HEK293 (cell line): ENCODE measurements at regions not wholly inside any gene's neighbourhood (a gene's known extent, or its start where the extent isn't known, plus 50 kb on each side); places are given as distances from the start of the nearest gene placed in this dataset.

Source experiments
- CTCF ChIA-PET: fragments of 350-600 bp; formaldehyde crosslinking; extraction: SDS; loops from one replicate; lab custom pipeline; 2021; ENCODE audit warnings: antibody characterized with exemption; lab: Yijun Ruan, JAX
- POLR2A ChIA-PET: fragments of 300-600 bp; formaldehyde crosslinking; extraction: SDS; loops from one replicate; lab custom pipeline; 2020; ENCODE audit warnings: antibody characterized with exemption, inconsistent platforms; lab: Yijun Ruan, JAX
- H3K27ac ChIP-seq: fragments of 200-500 bp; sonication (Bioruptor generic); 2 replicates; pipeline ENCODE4 v1.5.1; 2014; ENCODE audit warnings: low read depth, low read length, control low read depth, inconsistent platforms; ENCODE audit errors: extremely low read depth
- H3K36me3 ChIP-seq, 2 experiments: fragments of 200-500 bp in 1 of 2; sonication (Bioruptor generic) in 1 of 2; 1 replicate in 1 of 2; 2 replicates in 1 of 2; pipeline ENCODE4 v1.5.1; 2014 to 2017; ENCODE audit warnings: inconsistent platforms in 2 of 2, low read length in 2 of 2; ENCODE audit not compliant: control insufficient read depth in 2 of 2, insufficient read depth in 1 of 2
- H3K4me1 ChIP-seq: fragments of 200-500 bp; sonication (Bioruptor generic); 2 replicates; pipeline ENCODE4 v1.5.1; 2014; ENCODE audit warnings: mild to moderate bottlenecking, low read length, inconsistent platforms; ENCODE audit not compliant: control insufficient read depth, insufficient read depth
- H3K4me3 ChIP-seq: 2 replicates; pipeline ENCODE4 v1.5.1; 2011; ENCODE audit warnings: low read depth, mild to moderate bottlenecking, control low read depth, low read length, moderate library complexity
- H3K9me3 ChIP-seq: fragments of 200-500 bp; sonication (Bioruptor generic); 2 replicates; pipeline ENCODE4 v1.5.1; 2014; ENCODE audit warnings: low read depth, low read length, inconsistent platforms; ENCODE audit not compliant: control insufficient read depth, insufficient read depth
- RBAK ChIP-seq: fragments of 450-650 bp; formaldehyde crosslinking; IDR thresholded peaks from 2 replicates; pipeline ENCODE4 v1.5.1; 2016; ENCODE audit warnings: missing biosample characterization, missing genetic modification characterization
- REPIN1 ChIP-seq: fragments of 450-650 bp; formaldehyde crosslinking; IDR thresholded peaks from 2 replicates; pipeline ENCODE4 v1.5.1; 2017; ENCODE audit warnings: missing biosample characterization, missing genetic modification characterization, low read depth
- SP2 ChIP-seq: fragments of 450-650 bp; formaldehyde crosslinking; IDR thresholded peaks from 2 replicates; pipeline ENCODE4 v1.5.1; 2016; ENCODE audit warnings: missing biosample characterization, missing genetic modification characterization
- SP7 ChIP-seq: fragments of 450-650 bp; formaldehyde crosslinking; IDR thresholded peaks from 2 replicates; pipeline ENCODE4 v1.5.1; 2016; ENCODE audit warnings: missing biosample characterization, missing genetic modification characterization
- ZBTB11 ChIP-seq: fragments of 450-650 bp; formaldehyde crosslinking; conservative IDR thresholded peaks from 2 replicates; pipeline ENCODE4 v1.5.1; 2016; ENCODE audit warnings: low read depth, missing biosample characterization, missing genetic modification characterization
- ZNF148 ChIP-seq: fragments of 450-650 bp; formaldehyde crosslinking; IDR thresholded peaks from 2 replicates; pipeline ENCODE4 v1.5.0; 2017; ENCODE audit warnings: missing biosample characterization, missing genetic modification characterization, borderline replicate concordance
- ZNF175 ChIP-seq: fragments of 450-650 bp; formaldehyde crosslinking; IDR thresholded peaks from 2 replicates; pipeline ENCODE4 v1.5.1; 2016; ENCODE audit warnings: missing biosample characterization, missing genetic modification characterization
- ZNF302 ChIP-seq: fragments of 450-650 bp; formaldehyde crosslinking; IDR thresholded peaks from 2 replicates; pipeline ENCODE4 v1.5.1; 2016; ENCODE audit warnings: missing biosample characterization, missing genetic modification characterization, low read depth
- ZNF501 ChIP-seq: fragments of 450-650 bp; formaldehyde crosslinking; IDR thresholded peaks from 2 replicates; pipeline ENCODE4 v1.5.1; 2016; ENCODE audit warnings: missing biosample characterization, missing genetic modification characterization
- ZNF624 ChIP-seq: fragments of 450-650 bp; formaldehyde crosslinking; IDR thresholded peaks from 2 replicates; pipeline ENCODE4 v1.5.1; 2017; ENCODE audit warnings: missing biosample characterization, missing genetic modification characterization
- ZNF626 ChIP-seq: fragments of 450-650 bp; sonication (Bioruptor Pico); formaldehyde crosslinking; IDR thresholded peaks from 2 replicates; pipeline ENCODE4 v1.5.1; 2018; ENCODE audit warnings: missing biosample characterization, missing genetic modification characterization, inconsistent platforms

- Histone ChIP-seq H3K4me3 (no peak overlapping the region), H3K4me1 (no peaks in the 10 kb centered on the region), H3K36me3 (no peaks in the 10 kb centered on the region), H3K27ac (no peak overlapping the region), H3K9me3 (no peaks in the 10 kb centered on the region)
- TF ChIP-seq SP2 = no peak
- no peak for TF ChIP-seq ZNF302 (tag by site-specific recombination)
- ChIA-PET CTCF (interaction anchor here (0.6 kb wide), 2 partner anchors 45 to 241 kb away, joined by 6 to 7 read pairs; no protein-coding TSS in a partner anchor), POLR2A (interaction anchor here (0.7 kb wide), 1 partner anchor 163 kb away, joined by 6 read pairs; no protein-coding TSS in a partner anchor)
Measured at GRCh38 chr7:16933296-16934279, 51.8 kb upstream of the AGR3 start.

GRCh38 chr7:16934722-16935340, 53.0 kb upstream of the AGR3 start:
- H3K36me3 ChIP-seq = no peaks in the 10 kb centered on the region
- no peak overlapping the region for H3K27ac ChIP-seq
- no peaks in the 10 kb centered on the region for H3K4me1 ChIP-seq
- no peaks in the 10 kb centered on the region for H3K9me3 ChIP-seq
- POLR2A ChIA-PET = no interaction called here
- CTCF ChIA-PET = no interaction called here
- TF ChIP-seq SP7 (tag by site-specific recombination) = no peak
- TF ChIP-seq ZNF148 (tag by site-specific recombination) = no peak
- TF ChIP-seq ZBTB11 (tag by site-specific recombination) = no peak
- no peak for TF ChIP-seq ZNF501
- no peak for TF ChIP-seq ZNF624
- TF ChIP-seq ZNF626 (tag by site-specific recombination) = no peak
- TF ChIP-seq ZNF175 (tag by site-specific recombination) = no peak
- no peak overlapping the region for H3K4me3 ChIP-seq

- H3K4me1 ChIP-seq = no peaks in the 10 kb centered on the region
- H3K27ac ChIP-seq = no peak overlapping the region
- TF ChIP-seq REPIN1 (tag by site-specific recombination) (no peak), RBAK (tag by site-specific recombination) (no peak)
- CTCF ChIA-PET = no interaction called here
- H3K4me3 ChIP-seq = no peak overlapping the region
- POLR2A ChIA-PET = no interaction called here
- H3K36me3 ChIP-seq = no peaks in the 10 kb centered on the region
- H3K9me3 ChIP-seq = no peaks in the 10 kb centered on the region
Measured at GRCh38 chr7:16935341-16935735, 53.6 kb upstream of the AGR3 start.
